Renal cortex interstitium (tissue), 11 donors: ENCODE measurements at regions not wholly inside any gene's neighbourhood (a gene's known extent, or its start where the extent isn't known, plus 50 kb on each side); places are given as distances from the start of the nearest gene placed in this dataset.
A peak's percentile ranks its signal among the peaks of the same experiment; 100 is the strongest.

Experiments used
- DNase-seq, 11 donors: peaks; one replicate each; pipeline ENCODE4 v3.0.0-alpha.2; 2013; ENCODE audit warnings: low read depth in 9 of 11, low spot score in 4 of 11; ENCODE audit errors: extremely low read depth in 1 of 11

DNA sequence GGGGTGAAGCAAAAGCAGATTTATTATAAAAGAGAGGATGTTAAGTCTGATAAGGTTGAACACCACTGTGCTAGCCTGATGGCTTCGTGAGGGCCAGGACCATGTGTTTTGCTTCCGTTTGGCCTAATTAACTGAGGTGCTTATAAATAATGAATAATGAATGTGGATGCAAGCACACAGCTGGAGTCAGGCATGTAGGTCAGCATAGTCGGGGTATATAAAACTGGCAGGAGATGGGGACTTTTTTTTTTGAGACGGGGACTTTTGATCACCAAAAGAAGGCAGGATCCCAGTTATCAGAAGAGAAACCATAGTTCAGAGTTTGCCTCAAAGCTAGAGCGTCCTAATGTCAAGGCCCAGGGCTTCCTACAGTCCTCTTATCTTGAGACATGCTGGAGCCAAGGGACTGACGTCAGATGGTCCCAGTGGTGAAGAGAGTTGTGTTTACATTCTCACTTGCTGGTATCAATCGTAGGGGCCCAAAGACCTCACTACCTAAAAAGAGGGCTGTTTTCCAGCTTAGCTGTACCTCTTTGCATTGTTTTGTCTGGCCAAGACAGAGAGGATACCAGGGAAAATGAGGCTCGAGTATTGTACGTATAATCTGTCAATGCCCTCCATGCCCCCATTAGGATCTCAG, 50.4 kb downstream of the RTL9 start:
- no peak for DNase-seq

DNA sequence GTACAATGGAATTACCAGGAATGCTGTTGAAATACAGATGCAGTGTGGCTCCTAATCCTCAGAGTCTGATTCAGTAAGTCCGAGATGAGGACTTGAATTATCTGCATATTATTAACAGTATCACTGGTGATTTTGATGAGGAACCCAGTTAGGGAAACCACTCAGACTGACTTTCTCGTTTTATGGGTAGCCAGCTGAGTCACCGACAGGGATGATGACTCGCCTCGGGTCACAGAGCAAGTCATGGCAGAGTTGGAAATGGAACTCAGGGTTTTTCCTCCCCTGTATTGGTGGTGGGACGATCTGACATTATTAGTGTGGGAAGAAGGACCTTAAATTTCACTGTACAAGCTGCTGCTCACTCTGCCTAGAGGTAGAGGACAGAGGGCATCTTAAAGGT, 51.3 kb downstream of the RTL9 start:
- DNase-seq: no peak

DNA sequence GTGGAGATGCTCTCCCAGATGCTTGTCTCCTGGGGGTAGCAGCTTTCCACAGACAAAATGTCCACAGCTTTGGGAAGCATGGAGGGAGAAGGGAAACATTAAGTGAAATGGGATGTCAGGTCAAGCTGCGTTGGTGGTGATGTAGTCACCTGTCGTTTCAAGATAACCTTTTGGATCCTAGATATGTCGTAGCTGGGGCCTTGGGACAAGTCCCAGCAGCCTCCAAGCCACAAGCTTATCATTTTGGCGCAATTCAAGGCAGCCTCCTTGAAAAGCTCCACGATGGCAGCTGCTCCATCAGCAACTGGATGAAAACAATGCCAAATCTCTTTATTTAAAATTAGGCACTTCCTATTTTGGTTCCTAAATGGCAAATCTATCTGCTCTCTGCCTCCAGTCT, 52.0 kb downstream of the RTL9 start:
- DNase-seq: no peak

DNA sequence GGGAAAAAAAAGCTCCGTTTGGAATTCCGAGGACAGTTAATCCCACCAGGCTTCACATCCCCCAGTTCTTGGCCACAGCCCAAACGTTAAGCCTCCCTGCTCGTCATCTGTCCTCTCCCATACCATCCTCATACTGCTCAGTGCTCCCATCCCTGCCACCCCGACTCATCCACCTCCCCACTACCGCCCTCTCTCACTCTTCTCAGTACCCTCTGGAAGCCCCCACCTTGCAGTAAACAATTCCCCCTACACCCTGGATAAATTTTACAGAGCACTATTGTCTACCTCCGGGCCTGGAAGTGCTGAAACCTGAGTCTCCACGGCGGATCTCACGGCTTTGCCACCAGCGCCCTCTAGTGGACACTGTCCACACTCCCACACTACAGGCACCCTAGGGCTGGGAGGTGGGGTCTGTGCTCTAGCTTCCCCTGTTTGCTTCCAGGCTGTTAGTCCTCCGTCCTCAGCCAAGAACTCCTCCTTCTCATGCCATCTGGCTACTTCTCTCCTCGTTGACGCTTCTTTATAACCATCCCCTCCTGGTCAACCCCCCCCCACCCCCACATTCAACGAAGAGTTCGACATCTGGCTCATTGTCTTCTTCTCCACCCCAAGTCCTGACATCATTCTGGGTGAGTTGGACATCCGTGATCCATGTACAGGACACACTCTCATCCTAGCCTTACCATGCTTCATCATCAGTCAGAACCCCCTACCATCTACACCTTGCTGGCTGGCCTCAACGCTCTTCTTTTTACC, 54.5 kb downstream of the RTL9 start:
- peak in 10 of 11 donors; percentile 42 to 69 (median 62) for DNase-seq

DNA sequence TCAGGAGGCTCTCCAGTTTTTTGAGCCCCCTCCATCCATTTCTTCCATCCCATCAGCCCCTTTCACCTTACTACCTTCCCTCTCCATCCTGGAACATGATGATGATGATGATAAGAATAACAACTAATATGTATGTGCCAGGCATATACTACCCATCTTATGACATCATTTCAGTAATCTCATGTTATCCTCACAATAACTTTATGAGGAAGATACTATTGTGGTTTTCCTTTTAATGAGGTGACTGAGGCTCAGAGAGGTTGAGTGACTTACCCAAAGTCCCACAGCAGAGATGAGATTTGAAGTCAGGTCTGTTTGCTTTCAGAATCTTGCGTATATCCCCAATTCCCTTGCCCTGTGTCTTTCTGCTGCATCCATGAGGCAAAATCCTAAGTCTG, 55.1 kb downstream of the RTL9 start:
- no peak for DNase-seq

DNA sequence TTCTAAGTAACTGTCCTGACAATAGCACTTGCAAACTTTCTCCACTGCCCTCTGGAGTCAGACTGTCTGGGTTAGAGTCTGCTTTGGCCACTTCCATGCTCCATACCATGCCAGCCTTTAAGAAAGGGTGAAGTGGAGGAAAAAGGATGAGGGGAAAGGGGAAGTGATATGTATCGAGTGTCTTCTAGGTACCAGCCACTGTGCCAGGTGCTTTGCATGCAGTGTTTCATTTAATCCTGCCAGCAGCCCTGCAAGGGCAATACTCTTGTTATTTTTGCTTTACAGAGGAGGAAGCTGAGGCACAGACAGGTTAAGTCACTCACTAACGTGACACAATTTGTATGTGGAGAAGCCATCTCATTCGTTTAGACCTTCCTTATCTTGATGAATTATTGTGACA, 55.6 kb downstream of the RTL9 start:
- DNase-seq: no peak

DNA sequence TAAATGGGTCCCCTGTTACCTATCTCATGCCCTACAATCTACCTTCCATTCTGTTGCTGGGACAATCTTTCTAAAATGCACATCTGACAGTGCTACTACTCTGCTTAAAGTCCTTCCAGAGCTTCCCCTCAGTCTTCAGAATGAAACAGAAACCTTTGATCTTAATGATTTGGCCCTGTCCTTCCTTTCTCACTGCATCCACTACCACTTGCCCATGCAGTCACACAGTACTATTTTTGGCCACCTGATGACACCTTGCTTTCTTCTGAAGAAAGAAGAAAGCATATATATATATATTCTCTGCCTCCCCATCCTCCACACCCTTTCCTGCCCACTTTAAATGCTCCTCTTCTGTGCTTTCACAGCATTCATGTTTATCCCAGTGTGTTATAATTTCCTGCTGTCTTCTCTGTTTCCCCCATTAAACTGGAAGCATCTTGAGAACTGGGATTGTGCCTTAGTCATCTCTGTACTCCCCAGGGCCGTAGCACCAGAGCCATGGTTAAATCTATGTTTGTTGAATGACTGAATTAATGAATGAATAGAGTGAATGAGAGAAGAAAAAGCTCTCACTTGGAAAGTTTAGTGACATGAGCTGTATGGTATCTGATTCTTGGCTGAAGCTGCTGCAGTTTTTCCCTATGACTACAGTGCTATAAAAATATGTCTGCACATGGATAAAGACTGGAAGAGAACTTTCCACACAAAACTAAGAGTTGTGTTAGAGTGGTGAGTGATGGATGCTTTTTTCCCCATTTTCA, 56.2 kb downstream of the RTL9 start:
- no peak for DNase-seq

DNA sequence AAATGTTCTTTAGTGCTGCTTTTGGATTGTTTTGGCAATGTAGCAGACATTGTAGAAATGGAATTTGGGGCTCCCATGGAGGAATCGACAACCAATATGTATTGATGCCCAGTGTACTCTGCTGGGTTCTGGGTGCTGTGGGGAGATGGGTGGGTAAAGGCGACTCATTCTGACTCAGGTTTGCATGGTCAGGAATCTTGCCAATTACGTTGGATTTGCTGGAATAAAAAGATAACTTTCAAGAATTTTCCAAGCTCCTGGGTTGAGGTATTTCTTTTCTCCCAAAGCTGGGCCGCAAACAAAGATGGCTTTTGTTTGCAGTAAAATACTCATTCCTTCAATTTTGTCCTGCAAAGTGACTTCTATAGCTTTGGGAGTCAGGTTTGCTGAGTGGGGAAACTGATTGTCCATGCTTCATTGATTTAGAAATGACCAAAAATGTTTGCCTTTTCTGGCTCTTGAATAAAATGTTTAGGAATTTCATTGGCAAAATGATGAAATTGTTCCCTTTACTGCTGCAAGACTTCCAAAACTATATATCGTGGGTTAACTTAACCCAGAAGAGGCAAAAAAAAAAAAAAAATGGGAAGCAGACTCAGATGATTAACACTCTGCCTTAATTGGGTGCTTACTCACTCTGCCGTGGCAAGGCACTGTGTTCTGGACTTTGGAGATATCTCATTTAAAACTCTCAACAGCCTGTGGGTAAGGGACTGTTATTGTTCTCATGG, 57.0 kb downstream of the RTL9 start:
- no peak for DNase-seq

DNA sequence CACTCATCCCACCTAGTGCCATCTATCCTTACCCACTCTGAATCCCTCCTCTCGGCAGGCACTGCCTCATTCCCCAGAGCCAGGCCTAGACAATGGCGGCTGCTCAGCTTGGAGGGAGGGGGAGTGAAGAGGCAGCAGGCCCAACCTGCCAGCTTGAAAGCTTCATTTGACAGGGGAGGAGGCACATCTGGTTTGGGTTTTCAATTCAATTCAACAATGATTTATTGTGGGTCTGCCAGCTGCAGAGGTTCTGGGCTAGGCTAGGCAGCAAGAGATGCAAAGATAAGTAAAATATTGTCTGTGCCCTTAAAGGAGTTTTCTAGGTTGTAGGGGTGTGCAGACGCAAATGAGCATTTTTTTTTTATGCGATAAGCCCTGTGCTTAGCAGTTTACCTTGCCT, 58.5 kb downstream of the RTL9 start:
- no peak for DNase-seq

DNA sequence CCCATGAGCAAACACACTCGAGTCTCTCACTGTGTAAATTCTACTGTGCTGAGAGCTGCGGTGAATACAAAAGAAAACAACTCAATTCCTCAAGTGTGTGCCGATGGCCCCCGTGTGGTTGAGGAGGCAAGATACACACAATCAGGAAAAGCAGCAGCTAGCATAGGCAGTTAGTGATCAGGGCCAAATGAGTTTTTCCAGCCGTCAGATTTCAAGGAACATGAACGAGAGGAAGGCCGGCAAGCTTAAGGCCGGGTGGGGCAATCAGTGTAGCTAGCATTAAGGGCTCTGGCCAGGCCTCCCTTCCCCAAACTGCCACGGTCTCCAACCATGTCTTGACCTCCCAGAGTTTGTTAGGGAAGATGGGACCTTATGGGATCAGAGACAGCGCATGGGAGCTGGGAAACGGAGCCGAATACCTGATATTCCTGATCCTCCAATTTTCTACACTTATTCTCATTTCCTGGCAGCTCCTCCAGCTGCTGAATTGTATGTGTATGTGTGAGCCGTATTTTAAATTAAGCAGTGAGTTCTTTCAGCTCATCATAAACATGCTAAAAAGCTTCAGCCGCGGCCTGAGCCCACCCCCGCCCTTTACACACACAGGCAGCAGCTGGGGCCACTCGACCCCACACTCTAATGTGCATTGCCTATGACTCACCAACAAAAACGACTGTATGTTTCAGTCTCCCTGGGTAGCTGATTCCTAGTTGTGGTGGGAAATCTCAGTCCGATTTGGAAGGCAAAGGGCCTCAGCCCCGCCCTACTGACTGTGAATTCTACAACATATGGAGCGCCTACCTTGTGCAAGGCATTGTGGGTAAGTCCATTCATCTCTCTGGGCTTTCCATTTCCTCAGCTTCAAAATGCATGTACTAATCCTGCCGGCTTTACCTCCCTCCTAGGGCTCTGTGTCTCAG, 59.9 kb downstream of the RTL9 start:
- peak in 5 of 11 donors; percentile 34 to 57 (median 39) for DNase-seq

DNA sequence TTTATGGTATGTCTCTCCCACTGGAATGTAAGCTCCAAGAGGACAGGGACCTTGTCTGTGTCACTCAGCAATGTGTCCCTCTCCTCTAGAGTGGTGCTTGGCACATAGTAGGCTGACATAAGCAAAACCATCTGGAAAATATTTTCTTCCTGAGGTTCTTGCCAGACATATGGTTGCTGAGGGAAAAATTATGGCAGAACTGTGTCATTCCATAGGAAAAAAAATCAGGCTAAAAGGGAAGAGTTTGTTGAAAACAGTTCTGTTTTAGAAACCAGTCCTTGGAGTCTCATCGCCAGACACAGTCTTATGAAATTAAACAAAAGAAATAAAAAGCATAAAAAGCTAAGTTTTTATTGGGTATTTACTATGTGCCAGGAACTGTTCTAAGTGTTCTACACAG, 60.9 kb downstream of the RTL9 start:
- DNase-seq: no peak

DNA sequence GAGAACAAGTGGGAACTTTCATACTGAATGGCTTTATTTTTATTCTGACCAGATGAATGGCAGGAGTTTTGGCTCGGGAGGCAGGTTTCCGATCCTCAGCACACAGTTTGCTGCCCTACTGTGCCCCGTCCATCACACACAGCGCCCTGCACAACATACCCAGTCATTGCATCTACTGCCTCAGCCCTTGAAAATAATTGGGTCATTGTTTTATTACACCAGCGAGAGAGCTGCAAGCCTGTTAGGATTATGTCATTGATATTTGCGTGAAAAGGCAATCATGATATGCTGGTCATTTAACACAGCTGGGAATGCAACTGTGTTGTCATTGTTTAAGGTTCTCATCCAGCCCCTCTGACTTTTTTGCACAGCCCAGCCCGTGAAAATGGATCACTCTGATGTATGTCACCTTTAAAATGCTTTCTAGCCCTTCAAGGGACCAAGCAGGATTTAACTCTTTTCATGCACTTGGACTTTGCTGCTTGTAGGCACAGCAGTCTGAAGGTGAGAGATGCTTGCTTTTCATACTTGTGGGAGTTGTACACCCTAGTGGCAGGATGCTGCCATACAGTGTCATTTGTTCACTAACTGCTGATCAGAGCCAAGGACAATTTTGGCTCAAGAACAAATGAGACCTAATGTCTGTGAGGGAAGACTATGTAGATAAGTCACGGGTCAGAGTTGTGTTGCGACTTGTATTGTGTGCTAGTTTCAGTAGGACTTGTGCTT, 62.3 kb downstream of the RTL9 start:
- DNase-seq: no peak

DNA sequence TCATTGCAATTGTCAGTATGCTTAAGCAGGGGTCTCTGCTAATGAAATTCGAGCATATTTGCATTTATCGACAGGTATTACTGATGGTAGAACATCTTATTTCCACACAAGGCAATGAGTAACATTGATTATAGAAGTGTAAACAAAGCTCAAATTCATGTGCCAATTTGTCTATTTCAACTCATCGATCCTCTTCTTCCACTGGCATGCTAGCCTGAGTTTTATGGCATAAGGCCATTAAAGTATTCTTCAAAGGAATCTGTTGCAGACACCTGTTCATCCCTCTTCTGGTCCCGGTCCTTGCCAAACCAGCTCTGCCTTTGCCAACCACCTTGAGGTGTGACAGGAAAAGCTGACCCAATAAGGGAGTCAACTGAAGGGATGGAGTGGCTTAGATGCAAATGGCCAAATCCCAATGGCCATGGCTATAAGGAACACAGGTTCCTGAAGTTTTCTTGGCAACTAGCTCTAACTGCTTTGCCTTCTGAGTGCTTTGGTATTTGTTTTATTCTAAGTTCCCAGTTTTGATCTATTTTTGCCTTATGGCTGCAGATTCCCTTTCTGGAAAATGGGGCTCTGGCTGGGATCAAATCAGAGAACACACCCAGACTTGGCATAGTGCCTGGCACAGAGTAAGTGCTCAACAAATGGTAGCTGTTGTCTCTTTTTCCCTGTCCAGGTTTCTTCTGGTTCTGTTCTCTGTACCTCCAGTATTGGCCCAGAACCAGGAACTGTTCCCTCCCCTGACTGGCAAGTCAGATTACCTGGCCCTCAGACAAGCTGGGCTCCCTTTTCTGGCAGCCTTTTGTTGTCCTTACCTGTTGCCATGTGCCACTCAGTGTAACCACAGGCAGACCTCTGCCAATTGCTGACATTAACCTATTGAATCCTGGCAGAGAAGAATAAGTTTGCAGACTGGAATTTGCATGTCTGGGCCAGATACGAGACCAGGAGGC, 63.1 kb downstream of the RTL9 start:
- DNase-seq: no peak

DNA sequence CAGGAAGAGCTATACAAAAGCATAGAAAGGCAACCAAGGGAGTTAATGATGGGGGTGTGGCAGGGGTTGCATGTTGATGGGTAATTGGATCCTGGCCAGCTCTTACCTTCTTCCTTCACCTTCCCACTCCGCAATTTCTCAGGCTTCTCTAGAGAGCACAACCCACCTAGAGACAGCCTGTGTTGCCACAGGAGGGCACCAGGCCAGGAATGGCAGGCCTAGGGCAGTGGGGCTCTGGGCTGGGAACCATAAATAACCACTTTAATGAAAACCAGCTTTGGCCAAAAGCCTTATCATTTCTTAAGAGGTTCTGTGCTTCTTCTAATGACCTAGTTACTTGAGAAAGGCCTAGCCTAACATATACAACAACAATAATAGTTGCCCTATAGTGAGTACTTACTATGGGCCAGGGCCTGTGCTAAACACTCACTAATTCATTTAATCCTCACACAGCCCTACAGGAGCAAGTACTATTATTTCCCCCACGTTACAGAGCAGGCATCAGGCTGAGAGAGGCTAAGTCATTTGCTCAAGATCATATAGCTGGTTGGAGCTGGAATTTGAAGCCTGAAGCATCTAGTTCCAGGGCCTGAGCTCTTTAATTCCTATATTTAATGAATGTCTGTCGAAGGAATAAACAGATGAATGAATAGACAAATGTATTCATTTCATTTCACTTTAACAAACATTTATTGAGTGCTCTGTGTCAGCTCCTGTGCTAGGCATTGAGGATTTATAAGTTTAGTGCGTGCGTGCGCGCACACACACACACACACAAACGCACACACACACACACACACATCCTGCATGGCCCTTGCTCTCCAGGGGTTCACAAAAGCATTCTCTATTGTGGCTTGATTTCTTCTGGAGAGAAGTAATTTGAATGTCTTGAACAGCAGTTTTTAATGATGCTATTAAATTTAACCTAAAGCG, 66.8 kb downstream of the RTL9 start:
- no peak for DNase-seq

DNA sequence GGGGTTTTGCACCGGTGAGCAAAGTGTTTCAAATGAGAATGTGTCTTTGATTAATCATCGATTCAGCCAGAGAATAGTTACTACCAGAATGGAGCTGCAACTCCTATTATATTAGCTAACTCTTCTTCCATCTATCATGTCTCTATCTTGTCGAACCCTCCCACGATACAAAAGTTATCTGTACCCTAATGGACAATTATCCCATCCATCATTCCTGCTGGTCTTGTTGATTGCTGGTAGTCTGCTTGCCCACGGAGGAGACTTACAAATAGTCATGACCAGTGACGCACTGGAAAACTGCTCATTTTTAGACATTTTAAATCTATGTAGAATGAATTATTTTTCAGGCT, 67.5 kb downstream of the RTL9 start:
- DNase-seq: no peak

DNA sequence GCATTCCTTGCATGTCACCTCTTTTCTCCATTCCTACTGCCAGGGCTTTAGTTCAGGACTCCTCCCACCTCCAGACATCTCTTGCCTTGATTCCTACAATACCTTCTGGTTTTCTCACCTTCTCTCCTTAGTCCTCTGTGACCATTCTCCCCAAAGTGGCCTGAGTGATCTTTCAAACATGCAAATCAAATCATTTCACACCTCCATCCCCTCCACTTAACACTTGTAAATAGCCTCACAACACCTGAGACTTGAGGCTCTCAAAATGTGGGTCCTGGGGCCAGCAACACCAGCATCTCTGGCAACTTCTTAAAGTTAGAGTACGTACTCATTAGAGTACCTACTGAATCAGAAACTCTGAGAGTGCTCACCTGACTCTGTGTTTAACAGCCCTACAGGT, 68.4 kb downstream of the RTL9 start:
- DNase-seq: no peak
